Neural progenitor cell (in vitro differentiated cells): ENCODE measurements at regions not wholly inside any gene's neighbourhood (a gene's known extent, or its start where the extent isn't known, plus 50 kb on each side); places are given as distances from the start of the nearest gene placed in this dataset.
"Not testable (repeated sequence)": the region's sequence is repeated elsewhere in the genome, so short reads cannot be mapped to it uniquely, and the experiment has no call there.

Source experiments
- DNase-seq: peaks from one replicate; pipeline ENCODE4 v3.0.0-alpha.2; 2016; ENCODE audit warnings: low spot score
- H2AFZ ChIP-seq: fragments of 200-600 bp; sonication (generic); replicated peaks from 2 replicates; pipeline ENCODE4 v1.6.1; 2016; ENCODE audit warnings: antibody characterized with exemption
- H3F3A ChIP-seq: fragments of 200-600 bp; sonication (generic); 2 replicates; pipeline ENCODE4 v1.6.1; 2016; ENCODE audit warnings: antibody characterized with exemption, low read depth
- H3K27ac ChIP-seq: fragments of 200-600 bp; sonication (generic); 2 replicates; pipeline ENCODE4 v1.5.1; 2016; ENCODE audit warnings: mild to moderate bottlenecking
- H3K27me3 ChIP-seq: fragments of 200-600 bp; sonication (generic); 2 replicates; pipeline ENCODE4 v1.6.1; 2016; ENCODE audit warnings: mild to moderate bottlenecking, moderate library complexity
- H3K36me3 ChIP-seq: fragments of 200-600 bp; sonication (generic); 2 replicates; pipeline ENCODE4 v1.5.1; 2016
- H3K4me1 ChIP-seq: fragments of 200-600 bp; sonication (generic); 2 replicates; pipeline ENCODE4 v1.6.1; 2016; ENCODE audit warnings: mixed run types
- H3K4me2 ChIP-seq: fragments of 200-600 bp; sonication (generic); 2 replicates; pipeline ENCODE4 v1.6.1; 2016
- H3K4me3 ChIP-seq: fragments of 200-600 bp; sonication (generic); 2 replicates; pipeline ENCODE4 v1.5.1; 2016
- H3K79me2 ChIP-seq: fragments of 200-600 bp; sonication (generic); 2 replicates; pipeline ENCODE4 v1.6.1; 2016; ENCODE audit warnings: low read depth
- H3K9ac ChIP-seq: fragments of 200-600 bp; sonication (generic); 2 replicates; pipeline ENCODE4 v1.6.1; 2016
- H3K9me3 ChIP-seq: fragments of 200-600 bp; sonication (generic); 2 replicates; pipeline ENCODE4 v1.5.1; 2016; ENCODE audit warnings: low read depth
- H4K20me1 ChIP-seq: fragments of 200-600 bp; sonication (generic); 2 replicates; pipeline ENCODE4 v1.6.1; 2016; ENCODE audit warnings: low read depth
- H3K27ac Mint-ChIP-seq: 3 replicates; pipeline ENCODE4 v1.8.0; 2021; ENCODE audit warnings: mixed read lengths
- H3K27me3 Mint-ChIP-seq: 2 replicates; pipeline ENCODE4 v1.8.0; 2022; ENCODE audit warnings: low read depth, mild to moderate bottlenecking, inconsistent platforms, moderate library complexity, mixed read lengths; ENCODE audit not compliant: insufficient read depth
- H3K36me3 Mint-ChIP-seq: 3 replicates; pipeline ENCODE4 v1.8.0; 2021; ENCODE audit warnings: mixed read lengths
- H3K4me1 Mint-ChIP-seq: 3 replicates; pipeline ENCODE4 v1.8.0; 2021; ENCODE audit warnings: mixed read lengths
- H3K4me3 Mint-ChIP-seq: 3 replicates; pipeline ENCODE4 v1.8.0; 2021; ENCODE audit warnings: mild to moderate bottlenecking, moderate library complexity, mixed read lengths
- H3K9me3 Mint-ChIP-seq: 3 replicates; pipeline ENCODE4 v1.8.0; 2020; ENCODE audit warnings: mixed read lengths
- CTCF ChIP-seq: fragments of 200-600 bp; sonication (generic); IDR thresholded peaks from 2 replicates; pipeline ENCODE4 v1.5.1; 2017; ENCODE audit warnings: antibody characterized with exemption, mild to moderate bottlenecking
- EZH2 ChIP-seq: fragments of 200-600 bp; sonication (generic); IDR thresholded peaks from 2 replicates; pipeline ENCODE4 v1.6.1; 2017; ENCODE audit warnings: antibody characterized with exemption, mild to moderate bottlenecking, moderate library complexity
- EZH2phosphoT487 ChIP-seq: fragments of 200-600 bp; sonication (generic); IDR thresholded peaks from 2 replicates; pipeline ENCODE4 v1.6.1; 2017; ENCODE audit warnings: antibody characterized with exemption

DNA sequence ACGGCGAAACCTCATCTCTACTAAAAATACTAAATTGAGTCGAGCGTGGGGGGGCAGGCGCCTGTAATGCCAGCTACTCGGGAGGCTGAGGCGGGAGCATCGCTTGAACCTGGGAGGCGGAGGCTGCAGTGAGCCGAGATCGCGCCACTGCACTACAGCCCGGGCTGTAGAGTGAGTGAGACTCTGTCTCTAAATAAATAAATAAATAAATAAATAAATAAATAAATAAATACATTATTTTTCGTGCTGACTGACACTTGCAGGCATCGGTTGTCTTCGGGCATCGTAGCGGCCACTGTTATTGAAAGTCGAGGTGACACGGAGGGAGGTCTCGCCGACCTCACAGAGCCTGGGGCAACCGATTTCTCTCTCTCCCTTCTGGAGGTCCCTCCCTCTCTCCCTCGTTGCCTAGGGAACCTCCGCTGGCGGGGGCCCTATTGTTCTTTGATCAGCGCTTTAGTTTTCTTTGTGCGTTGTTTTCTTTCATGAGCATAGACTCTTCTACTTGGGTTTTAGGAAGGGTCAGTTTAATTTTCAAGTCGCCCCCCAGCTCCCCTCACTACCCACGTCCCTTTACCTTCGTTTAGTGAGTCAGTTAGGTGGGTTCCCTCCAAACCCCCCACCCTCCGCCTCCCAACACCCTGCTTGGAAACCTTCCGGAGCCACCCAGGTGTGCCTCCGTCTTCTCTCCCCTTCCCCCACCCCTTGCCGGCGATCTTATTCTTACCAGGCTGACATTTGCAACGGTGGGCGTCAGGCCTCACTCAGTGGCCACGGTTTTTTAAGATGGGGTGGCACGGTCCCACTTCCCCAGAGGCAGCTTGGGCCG lies 345.4 kb upstream of the DEFB115 start:
- H3K9me3 Mint-ChIP-seq, result peaks cover 67% of the 10 kb centered on the region
- H3K4me1 ChIP-seq, H3K27me3 ChIP-seq, H3K27ac ChIP-seq, H3K36me3 Mint-ChIP-seq, H3K79me2 ChIP-seq, H3K9me3 ChIP-seq, H3K27me3 Mint-ChIP-seq, H3K36me3 ChIP-seq, H3F3A ChIP-seq, H3K4me3 Mint-ChIP-seq, H3K9ac ChIP-seq, H4K20me1 ChIP-seq, H3K4me1 Mint-ChIP-seq, H3K27ac Mint-ChIP-seq: not testable (repeated sequence)
- peak overlapping the region; percentile 57 for H2AFZ ChIP-seq
- peak overlapping the region; percentile 69 for H3K4me2 ChIP-seq
- peak; percentile 69 for DNase-seq
- H3K4me3 ChIP-seq, result peak overlapping the region; percentile 38
- peak; percentile 20 for TF ChIP-seq CTCF

- not testable (repeated sequence) for H3K27me3 ChIP-seq, H3K27ac Mint-ChIP-seq, H3K9ac ChIP-seq, H3K4me1 ChIP-seq, H3K4me3 Mint-ChIP-seq, H3F3A ChIP-seq, H4K20me1 ChIP-seq, H3K36me3 ChIP-seq, H3K9me3 ChIP-seq, H3K79me2 ChIP-seq, H3K27me3 Mint-ChIP-seq, H3K36me3 Mint-ChIP-seq, H3K4me1 Mint-ChIP-seq, H3K27ac ChIP-seq
- peak; percentile 8 for DNase-seq
- Histone ChIP-seq H3K4me3 (peak overlapping the region; percentile 38), H2AFZ (peak overlapping the region; percentile 57), H3K4me2 (peak overlapping the region; percentile 69)
- peaks cover 62% of the 10 kb centered on the region for H3K9me3 Mint-ChIP-seq
Observed at GRCh38 chr20:30912661-30913026, 344.8 kb upstream of the DEFB115 start.

GRCh38 chr20:30916404-30916803 lies 341.1 kb upstream of the DEFB115 start:
- not testable (repeated sequence) for H3K36me3 ChIP-seq, H3K4me3 ChIP-seq, DNase-seq, H3K9me3 ChIP-seq, H3K9ac ChIP-seq, H3K4me3 Mint-ChIP-seq, H3F3A ChIP-seq, H3K79me2 ChIP-seq, H3K27ac ChIP-seq, H3K36me3 Mint-ChIP-seq, H3K4me2 ChIP-seq, H3K27ac Mint-ChIP-seq, H3K27me3 ChIP-seq, H3K4me1 Mint-ChIP-seq, H4K20me1 ChIP-seq, H2AFZ ChIP-seq, H3K4me1 ChIP-seq, H3K27me3 Mint-ChIP-seq
- H3K9me3 Mint-ChIP-seq, result peaks cover 41% of the 10 kb centered on the region

GRCh38 chr20:30919514-30920188 lies 337.8 kb upstream of the DEFB115 start:
- TF ChIP-seq CTCF (no peak), EZH2phosphoT487 (no peak), EZH2 (no peak)
- H3K79me2 ChIP-seq, result no peaks in the 10 kb centered on the region
- Mint-ChIP-seq H3K36me3 (no peaks in the 10 kb centered on the region), H3K27me3 (no peaks in the 10 kb centered on the region), H3K27ac (no peak overlapping the region), H3K9me3 (peaks cover 31% of the 10 kb centered on the region), H3K4me3 (no peak overlapping the region), H3K4me1 (no peaks in the 10 kb centered on the region)
- H3K27ac ChIP-seq, result no peak overlapping the region
- no peak overlapping the region for H3K4me2 ChIP-seq
- no peaks in the 10 kb centered on the region for H3K4me1 ChIP-seq
- no peaks in the 10 kb centered on the region for H3F3A ChIP-seq
- no peaks in the 10 kb centered on the region for H3K9me3 ChIP-seq
- H3K4me3 ChIP-seq, result no peak overlapping the region
- H2AFZ ChIP-seq, result no peak overlapping the region
- H3K9ac ChIP-seq, result no peak overlapping the region
- DNase-seq, result no peak
- no peaks in the 10 kb centered on the region for H3K36me3 ChIP-seq
- no peaks in the 10 kb centered on the region for H3K27me3 ChIP-seq
- no peaks in the 10 kb centered on the region for H4K20me1 ChIP-seq
